VCaP (cell line): ENCODE measurements at regions not wholly inside any gene's neighbourhood (a gene's known extent, or its start where the extent isn't known, plus 50 kb on each side); places are given as distances from the start of the nearest gene placed in this dataset.
A peak's percentile ranks its signal among the peaks of the same experiment; 100 is the strongest.

Experiments
- H3K27ac ChIP-seq: fragments of 450-650 bp; 2 replicates; pipeline ENCODE4 v1.5.1; 2017
- CTCF ChIP-seq: fragments of 450-650 bp; conservative IDR thresholded peaks from 2 replicates; pipeline ENCODE4 v1.5.1; 2017; ENCODE audit warnings: mild to moderate bottlenecking, moderate library complexity

- TF ChIP-seq CTCF: no peak
- no peak overlapping the region for H3K27ac ChIP-seq
These were observed 422.4 kb downstream of the PTPRU start for GRCh38 chr1:29658688-29659087.

- TF ChIP-seq CTCF: no peak
- H3K27ac ChIP-seq: no peak overlapping the region
These were observed 421.5 kb downstream of the PTPRU start for GRCh38 chr1:29657816-29658215.

- peak overlapping the region; percentile 27 for H3K27ac ChIP-seq
- TF ChIP-seq CTCF: peak; percentile 55
These were observed 419.9 kb downstream of the PTPRU start for GRCh38 chr1:29655945-29656850.

- TF ChIP-seq CTCF: no peak
- H3K27ac ChIP-seq: no peak overlapping the region
These were observed 418.8 kb downstream of the PTPRU start for GRCh38 chr1:29655145-29655544.

GRCh38 chr1:29653886-29654450, 417.6 kb downstream of the PTPRU start:
- no peak overlapping the region for H3K27ac ChIP-seq
- TF ChIP-seq CTCF: no peak

GRCh38 chr1:29653034-29653810, 416.9 kb downstream of the PTPRU start:
- TF ChIP-seq CTCF: no peak
- H3K27ac ChIP-seq: no peak overlapping the region
